H9 (cell line): ENCODE measurements at regions not wholly inside any gene's neighbourhood (a gene's known extent, or its start where the extent isn't known, plus 50 kb on each side); places are given as distances from the start of the nearest gene placed in this dataset.

Experiments used
- DNase-seq: peaks from one replicate; pipeline ENCODE4 v3.0.0-alpha.2; 2017
- H2AFZ ChIP-seq: one replicate; pipeline ENCODE4 v1.6.1; 2013; ENCODE audit warnings: mild to moderate bottlenecking, low read length, control low read depth, moderate library complexity
- H2AK5ac ChIP-seq: 2 replicates; pipeline ENCODE4 v1.6.1; 2013; ENCODE audit warnings: low read length, control low read depth, mixed read lengths; ENCODE audit not compliant: insufficient read length
- H2BK120ac ChIP-seq: one replicate; pipeline ENCODE4 v1.6.1; 2013; ENCODE audit warnings: low read depth, mild to moderate bottlenecking, low read length, control low read depth, inconsistent platforms; ENCODE audit not compliant: poor library complexity, severe bottlenecking
- H2BK12ac ChIP-seq: 2 replicates; pipeline ENCODE4 v1.6.1; 2013; ENCODE audit warnings: low read length, control low read depth, mixed read lengths, low read depth; ENCODE audit not compliant: insufficient read length
- H2BK15ac ChIP-seq: 2 replicates; pipeline ENCODE4 v1.6.1; 2013; ENCODE audit warnings: low read depth, low read length, control low read depth
- H2BK20ac ChIP-seq: one replicate; pipeline ENCODE4 v1.6.1; 2013; ENCODE audit warnings: low read depth, mild to moderate bottlenecking, low read length, control low read depth, inconsistent platforms; ENCODE audit not compliant: poor library complexity, severe bottlenecking
- H2BK5ac ChIP-seq: 2 replicates; pipeline ENCODE4 v1.6.1; 2013; ENCODE audit warnings: low read length, control low read depth, mixed read lengths; ENCODE audit not compliant: insufficient read length
- H3K14ac ChIP-seq: 2 replicates; pipeline ENCODE4 v1.6.1; 2013; ENCODE audit warnings: low read length, control low read depth; ENCODE audit not compliant: insufficient read depth
- H3K18ac ChIP-seq: 2 replicates; pipeline ENCODE4 v1.6.1; 2013; ENCODE audit warnings: low read depth, mild to moderate bottlenecking, mixed read lengths, low read length, control low read depth; ENCODE audit not compliant: insufficient read length
- H3K23ac ChIP-seq: 2 replicates; pipeline ENCODE4 v1.6.1; 2013; ENCODE audit warnings: low read length, control low read depth, mixed read lengths, low read depth; ENCODE audit not compliant: insufficient read length
- H3K23me2 ChIP-seq: 2 replicates; pipeline ENCODE4 v1.6.1; 2013; ENCODE audit warnings: low read depth, mild to moderate bottlenecking, mixed read lengths, low read length, control low read depth; ENCODE audit not compliant: insufficient read length, poor library complexity, severe bottlenecking
- H3K27ac ChIP-seq: 2 replicates; pipeline ENCODE4 v1.5.1; 2013; ENCODE audit warnings: low read length, control low read depth, mixed read lengths, low read depth; ENCODE audit not compliant: insufficient read length
- H3K27me3 ChIP-seq: 2 replicates; pipeline ENCODE4 v1.6.1; 2013; ENCODE audit warnings: low read length, control low read depth, inconsistent platforms; ENCODE audit not compliant: insufficient read depth
- H3K4ac ChIP-seq: 2 replicates; pipeline ENCODE4 v1.6.1; 2013; ENCODE audit warnings: low read depth, mild to moderate bottlenecking, control low read depth, inconsistent platforms, low read length, moderate library complexity
- H3K4me1 ChIP-seq: 2 replicates; pipeline ENCODE4 v1.6.1; 2013; ENCODE audit warnings: low read length, control low read depth, inconsistent platforms; ENCODE audit not compliant: insufficient read depth
- H3K4me2 ChIP-seq: 2 replicates; pipeline ENCODE4 v1.6.1; 2013; ENCODE audit warnings: low read length, control low read depth, mixed read lengths; ENCODE audit not compliant: insufficient read length, insufficient read depth
- H3K56ac ChIP-seq: 2 replicates; pipeline ENCODE4 v1.6.1; 2013; ENCODE audit warnings: low read depth, mild to moderate bottlenecking, mixed read lengths, low read length, control low read depth; ENCODE audit not compliant: insufficient read length
- H3K79me1 ChIP-seq: 2 replicates; pipeline ENCODE4 v1.6.1; 2013; ENCODE audit warnings: low read depth, mild to moderate bottlenecking, moderate library complexity, low read length, control low read depth, inconsistent platforms; ENCODE audit not compliant: insufficient read depth, poor library complexity, severe bottlenecking
- H3K79me2 ChIP-seq: 2 replicates; pipeline ENCODE4 v1.6.1; 2013; ENCODE audit warnings: low read length, control low read depth, inconsistent platforms; ENCODE audit not compliant: insufficient read depth
- H3K9ac ChIP-seq: 2 replicates; pipeline ENCODE4 v1.6.1; 2013; ENCODE audit warnings: low read length, control low read depth, mixed read lengths; ENCODE audit not compliant: insufficient read length; ENCODE audit errors: extremely low read depth
- H3K9me3 ChIP-seq: one replicate; pipeline ENCODE4 v1.6.1; 2013; ENCODE audit warnings: low read depth, low read length, inconsistent platforms; ENCODE audit not compliant: control insufficient read depth
- H3T11ph ChIP-seq: one replicate; pipeline ENCODE4 v1.6.1; 2013; ENCODE audit warnings: mild to moderate bottlenecking, low read length, control low read depth, inconsistent platforms
- H4K20me1 ChIP-seq: one replicate; pipeline ENCODE4 v1.6.1; 2013; ENCODE audit not compliant: control insufficient read depth, insufficient read length, insufficient read depth
- H4K5ac ChIP-seq: 2 replicates; pipeline ENCODE4 v1.6.1; 2013; ENCODE audit warnings: low read depth, mild to moderate bottlenecking, mixed read lengths, low read length, control low read depth; ENCODE audit not compliant: insufficient read length
- H4K8ac ChIP-seq: replicated peaks from 2 replicates; pipeline ENCODE4 v1.6.1; 2013; ENCODE audit warnings: low read length, control low read depth, mixed read lengths, low read depth; ENCODE audit not compliant: insufficient read length
- H4K91ac ChIP-seq: 2 replicates; pipeline ENCODE4 v1.6.1; 2013; ENCODE audit warnings: low read depth, mild to moderate bottlenecking, moderate library complexity, mixed read lengths, low read length, control low read depth; ENCODE audit not compliant: insufficient read length
- H3K27ac Mint-ChIP-seq, 3 experiments: 2 replicates in 2 of 3; 3 replicates in 1 of 3; pipeline ENCODE4 v1.8.0; 2020 to 2021; ENCODE audit warnings: mixed read lengths in 3 of 3, mild to moderate bottlenecking in 1 of 3, moderate library complexity in 1 of 3
- H3K27me3 Mint-ChIP-seq: 2 replicates; pipeline ENCODE4 v1.8.0; 2021; ENCODE audit warnings: low read depth, mild to moderate bottlenecking, moderate library complexity, mixed read lengths
- H3K36me3 Mint-ChIP-seq, 3 experiments: 2 replicates in 2 of 3; 3 replicates in 1 of 3; pipeline ENCODE4 v1.8.0; 2020 to 2021; ENCODE audit warnings: low read depth in 3 of 3, mixed read lengths in 3 of 3; ENCODE audit not compliant: insufficient read depth in 1 of 3
- H3K4me1 Mint-ChIP-seq, 2 experiments: 2 replicates each; pipeline ENCODE4 v1.8.0; 2020; ENCODE audit warnings: mixed read lengths in 2 of 2
- H3K4me3 Mint-ChIP-seq, 2 experiments: 2 replicates in 1 of 2; 3 replicates in 1 of 2; pipeline ENCODE4 v1.8.0; 2020 to 2021; ENCODE audit warnings: mild to moderate bottlenecking in 2 of 2, mixed read lengths in 2 of 2, moderate library complexity in 1 of 2
- H3K9me3 Mint-ChIP-seq, 2 experiments: 2 replicates in 1 of 2; 3 replicates in 1 of 2; pipeline ENCODE4 v1.8.0; 2020; ENCODE audit warnings: mild to moderate bottlenecking in 2 of 2, mixed read lengths in 2 of 2, moderate library complexity in 1 of 2
- CTCF ChIP-seq: fragments of 200-600 bp; sonication (generic); conservative IDR thresholded peaks from 3 replicates; pipeline ENCODE4 v1.8.0; 2021; ENCODE audit warnings: antibody characterized with exemption, mild to moderate bottlenecking
- WGBS: extraction: QIAGEN DNeasy Blood & Tissue Kit; methylation state at CpG from one replicate; pipeline ENCODE4 v1.1.7; 2013; ENCODE audit warnings: missing lambda C conversion rate, low lambda C conversion rate, mixed read lengths; ENCODE audit not compliant: insufficient read length; ENCODE audit errors: extremely low coverage; 5-methylcytosine and 5-hydroxymethylcytosine counted together

- no peak overlapping the region for H2BK15ac ChIP-seq
- H3K4ac ChIP-seq: no peak overlapping the region
- no peaks in the 10 kb centered on the region for H3K27me3 ChIP-seq
- no peak overlapping the region for H2BK12ac ChIP-seq
- no peak overlapping the region for H4K5ac ChIP-seq
- H3K18ac ChIP-seq: no peak overlapping the region
- H3K27me3 Mint-ChIP-seq: peaks cover 5% of the 10 kb centered on the region; the same call in 1 of the 2 replicates
- no peak overlapping the region for H2AK5ac ChIP-seq
- no peak overlapping the region for H3K4me2 ChIP-seq
- no peak overlapping the region for H3K27ac ChIP-seq
- no peaks in the 10 kb centered on the region for H3K9me3 Mint-ChIP-seq
- H3K4me3 Mint-ChIP-seq: no peak overlapping the region
- no peak overlapping the region for H3K14ac ChIP-seq
- no peak for TF ChIP-seq CTCF
- peaks cover 7 to 8% of the 10 kb centered on the region in 2 experiments for H3K4me1 Mint-ChIP-seq
- no peak overlapping the region for H2BK20ac ChIP-seq
- no peaks in the 10 kb centered on the region for H3K4me1 ChIP-seq
- no CpG with 5 or more reads among the region's 4 CpGs for WGBS
- no peak overlapping the region for H3K9ac ChIP-seq
- no peak overlapping the region for H4K91ac ChIP-seq
- no peak overlapping the region for H2BK5ac ChIP-seq
- H2BK120ac ChIP-seq: no peak overlapping the region
- no peak overlapping the region for H3K27ac Mint-ChIP-seq
- no peaks in the 10 kb centered on the region; a peak in 1 of 7 replicates for H3K36me3 Mint-ChIP-seq
- H4K20me1 ChIP-seq: no peaks in the 10 kb centered on the region
- H3K79me2 ChIP-seq: no peaks in the 10 kb centered on the region
- H3K79me1 ChIP-seq: no peaks in the 10 kb centered on the region
- H2AFZ ChIP-seq: no peak overlapping the region
- H3K23me2 ChIP-seq: no peaks in the 10 kb centered on the region
- no peak overlapping the region for H4K8ac ChIP-seq
- no peak overlapping the region for H3K56ac ChIP-seq
- DNase-seq: no peak
- no peaks in the 10 kb centered on the region for H3K9me3 ChIP-seq
- no peak overlapping the region for H3K23ac ChIP-seq
- H3T11ph ChIP-seq: no peak overlapping the region
Measured at GRCh38 chr18:75530118-75530517, 102.6 kb upstream of the SMIM21 start.
